ENCODE measurements at regions not wholly inside any gene's neighbourhood (a gene's known extent, or its start where the extent isn't known, plus 50 kb on each side); places are given as distances from the start of the nearest gene placed in this dataset.

DNA sequence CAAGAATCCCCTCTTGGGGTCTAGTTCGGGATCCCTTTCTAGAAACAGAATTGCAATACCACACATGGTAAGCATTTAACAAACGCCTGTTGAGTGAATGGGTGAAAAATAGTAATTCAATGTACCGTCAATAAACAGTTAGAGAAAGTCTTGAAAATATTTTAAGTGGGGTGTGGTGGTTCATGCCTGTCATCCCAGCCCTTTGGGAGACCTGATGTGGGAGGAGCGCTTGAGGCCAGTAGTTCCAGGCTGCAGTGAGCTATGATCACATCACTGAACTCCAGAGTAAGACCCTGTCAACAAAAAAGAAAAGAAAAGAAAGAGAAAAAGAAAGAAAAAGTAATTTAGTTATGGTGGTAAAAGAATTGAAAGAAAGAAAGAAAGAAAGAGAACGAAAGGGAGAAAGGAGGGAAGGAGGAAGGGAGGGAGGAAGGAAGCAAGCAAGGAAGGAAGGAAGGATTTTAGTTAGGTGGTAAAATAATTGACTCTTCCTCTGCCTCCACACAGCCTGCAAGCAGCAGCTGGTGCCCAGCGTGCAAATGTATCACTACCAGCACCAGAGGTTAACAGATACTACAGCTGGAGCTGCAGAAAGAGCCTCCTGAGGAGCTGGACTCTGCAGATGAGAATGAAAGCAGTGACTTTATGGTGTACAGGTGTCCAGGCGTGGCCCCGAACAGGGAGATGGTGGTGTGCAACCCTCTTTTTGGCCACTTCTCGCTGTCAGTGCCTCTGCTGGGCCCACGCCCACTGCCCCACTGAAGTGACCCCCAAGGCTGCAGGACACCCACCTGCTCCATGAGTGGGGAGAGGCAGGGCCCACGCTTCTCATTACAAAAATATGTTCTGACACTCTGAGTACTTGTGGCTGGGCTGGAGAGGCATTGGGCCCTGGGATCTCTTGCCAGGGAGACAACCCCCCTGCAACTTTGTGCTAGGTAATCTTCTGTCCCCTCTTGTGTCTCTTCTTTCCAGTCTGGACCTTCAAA lies 135.4 kb downstream of the BAMBI start:
- no peak for DNase-seq

DNA sequence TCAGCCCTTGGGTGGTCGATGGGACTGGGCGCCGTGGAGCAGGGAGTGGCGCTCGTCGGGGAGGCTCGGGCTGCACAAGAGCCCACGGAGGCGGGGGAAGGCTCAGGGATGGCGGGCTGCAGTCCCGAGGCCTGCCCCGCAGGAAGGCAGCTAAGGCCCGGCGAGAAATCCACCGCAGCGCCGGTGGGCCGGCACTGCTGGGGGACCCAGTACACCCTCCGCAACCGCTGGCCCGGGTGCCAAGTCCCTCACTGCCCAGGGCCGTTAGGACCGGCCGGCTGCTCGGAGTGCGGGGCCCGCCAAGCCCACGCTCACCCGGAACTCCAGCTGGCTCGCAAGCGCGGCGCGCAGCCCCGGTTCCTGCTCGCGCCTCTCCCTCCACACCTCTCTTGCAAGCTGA lies 138.4 kb downstream of the BAMBI start:
- no peak for DNase-seq

DNA sequence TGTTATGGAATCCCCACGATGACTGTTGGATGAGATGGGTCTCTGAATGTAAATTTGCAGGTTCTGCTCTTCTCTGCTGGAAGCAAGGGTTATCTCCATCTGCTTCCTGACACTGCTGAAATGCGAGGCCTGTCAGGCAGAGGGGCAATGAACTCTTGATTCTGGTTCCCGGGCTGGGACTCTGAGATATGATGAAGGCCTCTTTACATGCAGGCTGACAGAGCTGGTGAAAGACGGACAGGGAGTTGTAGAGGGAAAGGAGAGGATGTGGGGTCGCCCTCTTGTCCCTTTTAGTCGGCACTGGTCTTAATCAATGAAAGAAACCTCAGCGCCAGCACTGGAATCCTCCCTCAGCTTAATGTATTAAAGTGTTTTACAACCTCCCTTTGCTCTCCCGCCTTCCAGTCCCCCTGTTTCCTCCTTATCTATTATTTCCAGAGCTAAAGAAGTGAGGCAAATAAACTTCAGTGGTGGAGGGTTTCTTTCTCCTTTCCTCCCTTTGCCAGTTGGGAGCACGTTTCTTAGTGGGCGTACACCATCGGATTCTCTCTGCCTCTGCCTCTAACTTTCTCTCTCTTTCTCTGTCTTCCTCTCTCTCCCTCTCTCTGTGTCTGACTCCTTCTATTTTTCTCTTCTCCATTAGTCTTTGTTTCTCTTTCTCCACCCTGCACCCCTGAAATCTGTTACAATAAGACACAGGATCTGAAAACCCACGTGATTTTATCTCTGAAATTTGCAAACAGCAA lies 145.6 kb downstream of the BAMBI start:
- no peak for DNase-seq

DNA sequence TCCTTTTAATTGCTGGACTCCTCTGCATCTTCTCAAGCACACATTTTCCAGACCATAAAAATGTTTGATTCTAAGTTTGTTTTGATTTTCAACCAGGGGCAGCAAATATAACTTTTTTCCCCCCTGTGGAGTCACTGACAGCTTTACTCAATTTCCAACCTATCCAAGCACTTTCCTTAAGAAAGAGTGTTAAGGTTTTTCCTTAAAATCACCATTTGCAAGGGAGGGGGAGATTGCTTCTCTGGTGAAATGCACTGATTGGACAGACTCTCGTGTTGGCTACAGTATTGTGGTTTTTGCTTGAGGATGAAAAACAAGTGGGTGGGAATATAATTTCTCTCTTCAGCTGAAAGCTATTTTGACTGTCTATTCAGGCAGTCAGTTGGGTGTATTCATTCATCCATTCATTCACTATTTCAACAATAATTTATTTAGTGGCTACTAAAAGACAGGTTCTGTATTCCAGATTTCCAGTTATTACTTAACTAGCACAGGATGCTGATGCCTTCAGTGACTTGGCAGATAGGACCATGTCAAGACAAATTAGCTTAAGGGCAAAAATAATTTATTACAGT lies 146.3 kb downstream of the BAMBI start:
- no peak for DNase-seq

DNA sequence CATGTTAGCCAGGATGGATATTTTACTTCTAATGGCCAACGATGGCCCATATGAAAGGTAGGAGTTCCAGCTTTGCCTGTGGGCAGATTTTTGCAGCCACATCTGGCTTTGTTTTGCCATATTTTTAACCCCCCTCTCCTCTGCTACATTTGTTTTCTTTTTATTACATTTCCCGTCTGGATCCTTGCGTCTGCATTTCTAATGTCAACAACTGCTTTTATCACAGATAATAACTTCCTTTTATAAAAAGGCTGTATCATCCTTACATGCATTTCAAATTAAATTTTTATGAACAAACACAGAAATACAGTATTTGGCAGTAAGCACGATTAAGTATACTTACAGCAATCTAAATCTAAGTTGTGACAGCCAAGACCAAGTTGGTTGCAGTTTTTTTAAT lies 156.0 kb downstream of the BAMBI start:
- DNase-seq = no peak

DNA sequence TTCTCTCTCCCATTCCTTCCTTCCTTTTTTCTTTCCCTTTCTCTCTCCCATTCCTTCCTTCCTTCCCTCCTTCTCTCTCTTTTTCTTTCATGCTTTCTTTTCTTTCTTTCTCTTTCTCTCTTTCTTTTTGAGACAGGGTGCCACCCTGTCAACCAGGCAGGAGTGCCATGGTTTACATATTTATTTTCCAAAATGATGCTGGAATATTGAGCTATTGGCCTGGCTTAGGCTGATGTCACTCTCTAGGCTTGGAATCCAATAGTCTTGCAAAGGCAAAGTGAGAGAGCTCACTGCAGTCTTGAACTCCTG lies 159.1 kb downstream of the BAMBI start:
- no peak for DNase-seq

DNA sequence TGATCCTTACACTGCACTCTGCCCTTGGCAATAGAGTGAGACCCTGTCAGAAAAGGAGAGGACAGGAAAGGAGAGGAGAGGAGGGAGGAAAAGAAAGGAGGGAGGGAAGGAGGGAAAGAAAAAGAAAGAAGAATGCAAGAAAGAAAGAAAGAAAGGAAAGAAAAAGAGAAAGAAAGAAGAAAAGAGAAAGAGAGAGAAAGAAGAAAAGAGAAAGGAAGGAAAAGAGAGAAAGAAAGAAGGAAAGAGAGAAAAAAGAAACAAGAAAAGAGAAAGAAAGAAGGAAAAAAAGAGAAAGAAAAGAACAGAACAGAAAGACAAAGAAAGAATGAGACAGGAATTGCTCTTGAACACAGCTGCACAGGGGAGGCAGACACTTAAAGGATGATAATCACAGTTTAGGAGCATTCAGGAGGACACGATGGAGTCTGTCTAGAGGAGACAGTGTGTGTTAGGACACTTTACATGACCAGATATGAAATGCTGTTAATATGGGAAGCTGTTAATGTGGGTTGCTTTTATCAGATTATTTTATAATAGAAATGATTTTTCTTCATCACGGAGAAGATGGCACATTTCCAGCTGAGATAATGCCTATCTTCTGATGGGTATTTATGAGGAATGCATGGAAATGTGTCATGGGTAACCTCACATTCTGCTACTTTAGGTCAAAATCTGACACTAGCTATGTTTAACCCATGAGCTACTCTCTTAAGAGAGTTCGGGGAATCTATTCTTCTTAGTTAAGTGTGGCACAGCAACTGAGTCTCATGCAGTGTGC lies 160.5 kb downstream of the BAMBI start:
- DNase-seq = no peak

DNA sequence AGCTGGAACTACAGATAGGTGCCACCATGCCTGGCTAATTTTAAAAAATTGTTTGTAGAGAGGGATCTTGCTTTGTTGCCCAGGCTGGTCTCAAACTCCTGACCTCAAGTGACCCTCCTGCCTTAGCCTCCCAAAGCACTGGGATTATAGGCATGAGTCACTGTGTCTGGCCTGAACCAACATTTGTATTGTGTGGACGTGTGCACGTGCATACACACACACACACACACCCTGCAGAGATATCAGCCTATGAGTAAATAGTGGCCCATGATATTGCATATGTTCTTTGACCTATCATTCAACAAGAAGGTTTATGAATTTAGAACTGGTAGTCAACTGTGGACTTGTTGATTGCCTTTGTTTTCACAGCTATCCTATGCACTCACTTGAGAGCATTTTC lies 161.6 kb downstream of the BAMBI start:
- no peak for DNase-seq

DNA sequence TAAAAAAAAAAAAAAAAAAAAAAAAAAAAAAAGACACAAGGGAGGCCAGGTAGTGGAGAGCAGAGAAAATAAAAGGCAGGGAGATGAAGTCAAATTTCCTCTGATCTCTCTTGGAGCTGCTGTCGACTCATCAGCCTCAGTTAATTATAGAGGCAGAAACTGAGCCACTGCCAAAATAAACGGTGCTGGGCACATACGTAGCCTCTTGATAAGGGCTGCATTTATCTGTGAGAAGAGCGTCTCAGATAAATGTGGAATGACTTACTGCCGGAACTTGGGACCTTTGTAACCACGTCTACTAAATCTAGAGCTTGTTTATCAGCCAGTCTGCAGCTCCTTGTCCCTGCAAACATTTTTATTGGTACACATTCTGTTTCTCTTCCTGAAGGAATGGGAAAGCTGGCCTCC lies 162.3 kb downstream of the BAMBI start:
- no peak for DNase-seq

DNA sequence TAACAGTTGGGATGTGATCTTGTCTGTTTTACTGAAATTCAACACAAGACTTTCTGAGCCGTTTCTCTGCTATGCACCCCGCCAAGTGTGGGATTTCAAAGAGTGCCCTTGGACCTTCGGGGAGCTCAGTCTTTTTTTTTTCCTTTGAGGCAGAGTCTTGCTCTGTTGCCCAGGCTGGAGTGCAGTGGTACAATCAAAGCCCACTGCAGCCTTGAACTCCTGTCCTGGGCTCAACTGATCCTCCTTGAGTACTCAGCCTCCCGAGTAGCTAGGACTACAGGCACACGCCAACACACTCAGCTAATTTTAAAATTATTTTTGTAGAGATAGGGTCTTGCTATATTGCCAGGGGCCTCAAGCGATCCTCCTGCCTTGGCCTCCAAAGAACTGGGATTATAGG lies 162.9 kb downstream of the BAMBI start:
- no peak for DNase-seq

DNA sequence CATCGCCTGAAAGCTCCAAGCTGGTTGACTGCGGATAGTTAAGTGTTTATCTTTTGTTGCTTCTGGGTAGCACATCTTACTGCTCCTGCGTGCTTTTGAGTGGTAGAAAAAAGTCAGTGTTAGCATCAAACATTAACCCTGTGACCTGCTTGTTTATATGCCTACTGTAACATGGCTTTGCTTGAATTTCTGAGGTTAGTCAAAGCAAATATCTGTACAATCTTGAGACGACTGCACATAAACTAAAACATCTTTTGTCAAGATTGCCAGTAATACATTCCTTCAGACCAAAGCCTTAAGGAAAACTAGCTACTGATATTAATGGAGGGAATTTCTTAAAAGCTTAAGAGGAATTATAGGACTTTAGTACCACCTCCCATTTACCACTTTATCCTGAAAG lies 163.7 kb downstream of the BAMBI start:
- DNase-seq = no peak

DNA sequence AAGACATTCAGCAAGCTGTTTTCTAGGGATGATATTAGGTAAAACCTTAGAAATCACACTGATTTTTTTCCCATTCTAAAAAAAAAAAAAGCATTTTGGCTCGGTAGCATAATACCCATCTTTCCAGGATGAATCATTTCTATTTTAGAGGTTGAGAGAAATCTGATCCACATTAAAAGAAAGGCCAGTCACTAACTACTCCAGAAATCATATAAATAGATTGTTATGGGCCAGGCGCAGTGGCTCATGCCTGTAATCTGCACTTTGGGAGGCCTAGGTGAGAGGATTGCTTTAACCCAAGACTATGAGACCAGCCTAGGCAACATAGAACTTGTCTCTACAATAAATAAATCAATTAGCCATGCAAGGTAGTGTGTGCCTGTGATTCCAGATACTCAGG lies 164.3 kb downstream of the BAMBI start:
- no peak for DNase-seq

DNA sequence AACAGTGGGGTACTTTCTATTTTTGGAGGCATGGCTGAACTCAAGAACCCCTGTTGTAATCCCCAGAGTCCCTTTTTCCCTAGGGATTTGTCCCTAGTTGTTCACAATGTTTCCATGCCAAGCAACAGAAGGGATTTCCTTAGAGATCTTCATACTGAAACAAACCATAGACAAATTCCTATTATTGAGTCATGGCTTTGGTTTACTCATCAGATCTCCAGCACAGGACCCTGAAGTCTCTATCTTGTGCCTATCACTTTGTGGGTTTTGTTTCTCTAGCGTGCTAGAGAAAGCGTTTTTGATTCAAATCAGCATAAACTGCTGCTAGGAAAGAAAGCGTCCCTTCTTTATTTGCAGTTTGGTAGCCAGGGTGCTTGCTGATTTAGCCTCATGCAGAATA lies 165.0 kb downstream of the BAMBI start:
- DNase-seq = no peak

DNA sequence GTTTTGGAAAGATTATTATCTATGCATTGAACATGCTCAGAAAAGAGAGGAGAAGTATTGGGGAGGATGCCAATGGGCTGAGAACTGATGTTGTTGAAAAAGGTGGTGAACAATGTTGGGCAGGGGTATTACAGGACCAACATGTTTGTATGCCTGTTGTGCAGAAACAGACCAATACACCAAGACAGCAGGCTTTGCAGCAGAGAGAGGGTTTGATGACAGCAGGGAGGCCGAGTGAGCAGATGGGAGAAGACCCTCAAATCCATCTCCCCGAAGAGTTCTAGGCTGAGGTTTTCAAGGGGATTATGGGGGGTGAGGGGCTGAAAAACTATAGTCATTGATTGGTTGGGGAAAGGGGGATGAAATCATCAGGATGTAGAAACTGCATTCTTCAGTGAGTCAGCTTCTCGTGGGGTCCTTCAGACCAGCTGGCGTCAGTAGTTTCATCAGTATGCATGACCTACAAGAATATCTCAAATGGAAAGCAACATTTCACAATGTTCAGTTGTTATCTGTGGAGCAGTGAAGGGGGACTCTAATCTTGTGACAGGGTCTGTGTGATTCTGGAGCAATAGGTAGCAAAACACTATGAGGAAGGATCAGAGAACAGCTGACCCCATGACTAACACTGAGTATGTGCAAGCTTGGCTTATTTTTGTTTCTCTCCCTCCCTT lies 167.8 kb downstream of the BAMBI start:
- DNase-seq = no peak

DNA sequence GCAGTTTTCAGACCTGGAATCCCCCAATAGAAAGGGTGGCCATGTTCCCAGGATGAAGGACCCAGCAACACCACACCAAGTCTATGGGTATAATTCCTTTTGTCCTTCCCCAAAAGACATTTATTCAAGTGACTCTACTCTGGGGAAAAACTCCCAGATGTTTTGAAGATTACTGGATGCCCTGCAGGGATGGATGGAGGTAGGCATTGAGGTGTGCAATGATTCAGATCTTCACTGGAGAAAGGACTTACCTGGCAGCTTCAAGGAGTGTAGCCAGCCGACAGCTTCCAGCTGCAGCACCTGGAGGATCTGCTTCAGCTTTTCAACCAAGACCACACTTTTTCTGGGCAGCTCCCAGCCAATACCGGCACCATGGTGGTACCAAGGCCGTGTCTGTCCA lies 172.0 kb downstream of the BAMBI start:
- DNase-seq = no peak

DNA sequence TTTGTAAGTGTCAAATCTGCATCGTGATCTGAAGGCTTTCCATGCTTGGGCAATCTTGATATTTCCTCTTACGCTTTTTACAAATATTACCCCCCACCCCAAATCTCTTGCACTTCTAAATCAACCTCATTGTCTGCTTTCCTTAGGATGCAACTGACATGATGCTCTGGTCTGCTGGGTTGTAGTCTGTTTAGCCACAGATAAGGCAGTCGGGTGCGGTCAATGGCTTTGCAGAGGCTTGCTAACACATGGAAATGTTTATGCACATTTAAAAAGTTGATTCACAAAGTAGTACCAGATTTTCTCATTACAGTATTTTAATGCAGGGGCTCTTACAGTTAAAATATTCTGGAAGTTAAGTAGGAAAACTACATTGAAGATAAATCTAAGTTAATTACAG lies 172.5 kb downstream of the BAMBI start:
- no peak for DNase-seq

DNA sequence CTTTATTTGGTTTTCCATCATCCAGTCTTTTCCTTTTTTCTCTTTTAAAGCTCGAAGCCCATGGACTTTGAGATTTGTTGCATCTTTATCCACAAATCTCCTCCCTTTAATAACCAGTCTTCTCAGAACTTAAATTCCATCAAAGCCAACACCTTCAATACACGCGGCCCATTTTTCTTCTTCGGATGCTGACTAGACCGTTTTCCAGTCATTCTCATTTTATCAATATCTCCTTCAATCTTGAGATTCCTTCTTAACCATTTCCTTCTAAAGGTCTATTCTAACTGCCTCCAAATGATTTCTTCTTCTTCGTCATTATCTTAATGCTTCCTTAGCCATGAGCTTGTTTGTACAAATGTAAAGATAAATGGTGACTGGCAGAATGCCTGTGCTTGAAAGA lies 173.5 kb downstream of the BAMBI start:
- DNase-seq = no peak

DNA sequence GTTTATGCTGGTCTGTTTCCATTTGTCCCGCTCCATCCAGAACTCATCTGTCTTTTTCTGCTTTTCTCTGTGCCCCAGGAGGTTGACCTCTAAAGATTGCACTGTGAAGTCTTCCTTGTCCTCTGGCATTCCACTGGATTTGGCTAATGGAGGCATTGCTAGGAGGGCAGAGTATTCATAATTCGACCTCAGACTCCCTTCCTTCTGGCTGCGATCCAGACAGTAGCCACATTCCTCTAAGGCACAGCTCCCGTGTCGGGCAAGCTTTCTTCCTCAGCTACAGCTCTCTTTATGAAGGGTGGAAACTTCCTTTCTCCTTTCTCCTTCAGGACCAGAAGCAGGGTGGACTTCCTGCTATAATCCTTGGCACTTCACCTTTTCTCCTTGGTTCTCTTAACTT lies 175.9 kb downstream of the BAMBI start:
- DNase-seq = no peak

DNA sequence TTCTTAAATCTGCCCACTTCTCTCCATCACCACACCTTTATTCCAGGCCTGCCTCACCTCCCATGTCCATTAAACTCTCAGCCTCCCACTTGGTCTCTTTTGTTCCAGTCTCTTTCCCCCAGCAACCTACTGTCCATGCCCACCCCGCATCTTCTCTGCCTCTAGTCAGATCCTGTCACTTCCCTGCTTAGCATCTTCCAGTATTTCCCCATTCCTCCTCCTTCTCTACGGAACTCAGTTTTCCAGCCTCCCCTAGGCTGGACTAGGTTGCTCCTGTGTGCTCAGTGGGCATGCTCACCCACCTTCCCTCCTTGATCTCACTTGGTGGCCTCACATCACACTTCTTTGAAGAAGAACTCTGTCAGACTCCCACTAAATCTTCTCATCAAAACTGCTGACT lies 179.8 kb downstream of the BAMBI start:
- no peak for DNase-seq

DNA sequence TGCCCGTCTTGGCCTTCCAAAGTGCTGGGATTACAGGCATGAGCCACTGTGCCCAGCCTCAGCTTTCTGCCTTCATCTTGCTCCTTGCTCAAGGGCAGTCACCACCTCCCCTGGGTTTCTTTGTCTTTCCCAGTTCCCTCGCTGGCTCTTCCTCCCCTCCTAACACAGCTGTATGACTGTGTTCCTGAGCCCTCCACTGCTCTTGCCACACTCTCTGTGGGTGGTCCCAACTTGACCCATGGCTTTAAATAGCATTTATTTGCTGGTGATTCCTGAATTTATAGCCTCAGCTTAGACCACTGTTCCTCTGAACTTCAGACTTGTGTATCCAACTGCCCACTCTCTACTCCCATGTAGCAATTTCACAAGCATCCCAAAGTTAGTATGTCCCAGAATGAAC lies 181.3 kb downstream of the BAMBI start:
- no peak for DNase-seq

DNA sequence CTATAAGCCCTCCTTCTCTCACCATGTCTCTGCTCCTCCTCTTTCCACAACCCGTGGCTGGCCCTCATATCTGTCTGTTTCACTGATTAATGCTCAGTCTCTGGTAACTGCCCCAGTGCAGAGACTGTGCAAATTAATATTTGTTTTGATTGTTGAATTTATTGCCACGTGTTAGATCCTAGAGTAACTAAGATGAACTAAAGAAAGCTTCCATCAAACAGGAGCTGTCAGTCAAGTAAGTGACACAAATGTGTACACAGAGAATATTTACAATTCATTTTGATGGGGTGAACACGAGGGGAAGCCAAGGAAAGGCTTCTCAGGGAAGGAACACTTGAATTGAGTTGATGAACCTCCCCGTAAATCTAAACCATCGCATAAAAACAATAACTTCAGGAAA lies 182.5 kb downstream of the BAMBI start:
- no peak for DNase-seq

DNA sequence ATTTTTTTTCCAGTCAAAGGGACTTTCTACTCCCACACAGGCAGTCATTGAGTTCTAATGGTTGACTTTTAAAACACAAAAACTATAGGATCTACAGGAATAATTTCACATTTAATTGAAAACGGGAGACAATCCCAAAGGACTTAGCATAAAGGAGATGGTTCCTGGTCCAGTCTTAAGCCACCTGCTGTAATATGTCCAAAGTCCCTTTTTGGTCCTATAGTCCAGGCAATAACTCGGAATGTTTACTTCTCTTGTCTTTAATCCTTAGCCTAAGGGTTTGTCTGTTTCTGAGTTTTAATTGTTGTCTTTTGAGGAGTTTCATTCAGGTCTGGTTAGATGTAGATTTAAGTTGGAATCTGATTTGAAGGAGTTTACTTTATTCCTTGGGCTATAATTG lies 184.9 kb downstream of the BAMBI start:
- DNase-seq = no peak

Data from activated CD8-positive, alpha-beta memory T cell treated with anti-CD3 and anti-CD28 coated beads, Interleukin-2, amount 50 U/mL, for 4 hours (primary cell).